Nephron (organoid): ENCODE measurements at regions not wholly inside any gene's neighbourhood (a gene's known extent, or its start where the extent isn't known, plus 50 kb on each side); places are given as distances from the start of the nearest gene placed in this dataset.

Experiments used
- H3K27ac Mint-ChIP-seq, 3 experiments: 2 replicates each; pipeline ENCODE4 v1.8.0; 2020; ENCODE audit warnings: mixed read lengths in 3 of 3, mild to moderate bottlenecking in 2 of 3, moderate library complexity in 1 of 3
- H3K27me3 Mint-ChIP-seq: 2 replicates; pipeline ENCODE4 v1.8.0; 2021; ENCODE audit warnings: low read depth, mild to moderate bottlenecking, moderate library complexity, mixed read lengths
- H3K36me3 Mint-ChIP-seq: 2 replicates; pipeline ENCODE4 v1.8.0; 2020; ENCODE audit warnings: low read depth, mixed read lengths
- H3K4me1 Mint-ChIP-seq: 2 replicates; pipeline ENCODE4 v1.8.0; 2020; ENCODE audit warnings: mixed read lengths
- H3K4me3 Mint-ChIP-seq, 3 experiments: 2 replicates each; pipeline ENCODE4 v1.8.0; 2020; ENCODE audit warnings: mild to moderate bottlenecking in 3 of 3, mixed read lengths in 3 of 3, moderate library complexity in 2 of 3
- H3K9me3 Mint-ChIP-seq: 2 replicates; pipeline ENCODE4 v1.8.0; 2020; ENCODE audit warnings: mixed read lengths
- CTCF ChIP-seq, 3 experiments: fragments of 200-600 bp; sonication (generic); IDR thresholded peaks; one replicate each; pipeline ENCODE4 v1.5.0; 2021; ENCODE audit warnings: antibody characterized with exemption in 3 of 3; ENCODE audit not compliant: unreplicated experiment in 3 of 3

GRCh38 chr10:44650691-44651661, 260.2 kb upstream of the TMEM72 start:
- Mint-ChIP-seq H3K9me3 (peaks cover 2% of the 10 kb centered on the region), H3K4me3 (peak overlapping the region in 2 of 3 experiments; percentile 22 to 40), H3K36me3 (no peaks in the 10 kb centered on the region), H3K27ac (peak overlapping the region; percentile 85 to 93 (median 92)), H3K4me1 (peaks cover 46% of the 10 kb centered on the region), H3K27me3 (no peaks in the 10 kb centered on the region)
- TF ChIP-seq CTCF (IDR thresholded peaks at IDR 0.05; ENCODE audit: unreplicated experiment in 3 of 3), result no peak

- H3K4me3 Mint-ChIP-seq, result peak overlapping the region in 1 of 3 experiments; percentile 15
- no peaks in the 10 kb centered on the region for H3K27me3 Mint-ChIP-seq
- TF ChIP-seq CTCF (IDR thresholded peaks at IDR 0.05; ENCODE audit: unreplicated experiment in 3 of 3), result no peak
- peaks cover 2% of the 10 kb centered on the region for H3K9me3 Mint-ChIP-seq
- H3K4me1 Mint-ChIP-seq, result peaks cover 46% of the 10 kb centered on the region
- H3K27ac Mint-ChIP-seq, result peak overlapping the region; percentile 61 to 93 (median 85)
- no peaks in the 10 kb centered on the region for H3K36me3 Mint-ChIP-seq
Observed at GRCh38 chr10:44651834-44652233, 259.3 kb upstream of the TMEM72 start.

- H3K27me3 Mint-ChIP-seq, result no peaks in the 10 kb centered on the region
- TF ChIP-seq CTCF (IDR thresholded peaks at IDR 0.05; ENCODE audit: unreplicated experiment in 3 of 3), result no peak
- H3K9me3 Mint-ChIP-seq, result no peaks in the 10 kb centered on the region
- H3K4me1 Mint-ChIP-seq, result no peaks in the 10 kb centered on the region
- H3K4me3 Mint-ChIP-seq, result no peak overlapping the region
- no peaks in the 10 kb centered on the region for H3K36me3 Mint-ChIP-seq
- no peak overlapping the region for H3K27ac Mint-ChIP-seq
Observed at GRCh38 chr10:44659320-44659719, 251.8 kb upstream of the TMEM72 start.

GRCh38 chr10:44660271-44660670, 250.9 kb upstream of the TMEM72 start:
- Mint-ChIP-seq H3K27ac (no peak overlapping the region), H3K4me3 (no peak overlapping the region), H3K4me1 (no peaks in the 10 kb centered on the region), H3K9me3 (no peaks in the 10 kb centered on the region), H3K36me3 (no peaks in the 10 kb centered on the region), H3K27me3 (no peaks in the 10 kb centered on the region)
- no peak for TF ChIP-seq CTCF (IDR thresholded peaks at IDR 0.05; ENCODE audit: unreplicated experiment in 3 of 3)

- no peak for TF ChIP-seq CTCF (IDR thresholded peaks at IDR 0.05; ENCODE audit: unreplicated experiment in 3 of 3)
- H3K4me1 Mint-ChIP-seq, result no peaks in the 10 kb centered on the region
- no peaks in the 10 kb centered on the region for H3K36me3 Mint-ChIP-seq
- no peak overlapping the region for H3K4me3 Mint-ChIP-seq
- no peaks in the 10 kb centered on the region for H3K27me3 Mint-ChIP-seq
- H3K27ac Mint-ChIP-seq, result peak overlapping the region in 1 of 3 experiments; percentile 2
- no peaks in the 10 kb centered on the region for H3K9me3 Mint-ChIP-seq
Observed at GRCh38 chr10:44662051-44662450, 249.1 kb upstream of the TMEM72 start.
